ENCODE measurements at regions not wholly inside any gene's neighbourhood (a gene's known extent, or its start where the extent isn't known, plus 50 kb on each side); places are given as distances from the start of the nearest gene placed in this dataset.

DNA sequence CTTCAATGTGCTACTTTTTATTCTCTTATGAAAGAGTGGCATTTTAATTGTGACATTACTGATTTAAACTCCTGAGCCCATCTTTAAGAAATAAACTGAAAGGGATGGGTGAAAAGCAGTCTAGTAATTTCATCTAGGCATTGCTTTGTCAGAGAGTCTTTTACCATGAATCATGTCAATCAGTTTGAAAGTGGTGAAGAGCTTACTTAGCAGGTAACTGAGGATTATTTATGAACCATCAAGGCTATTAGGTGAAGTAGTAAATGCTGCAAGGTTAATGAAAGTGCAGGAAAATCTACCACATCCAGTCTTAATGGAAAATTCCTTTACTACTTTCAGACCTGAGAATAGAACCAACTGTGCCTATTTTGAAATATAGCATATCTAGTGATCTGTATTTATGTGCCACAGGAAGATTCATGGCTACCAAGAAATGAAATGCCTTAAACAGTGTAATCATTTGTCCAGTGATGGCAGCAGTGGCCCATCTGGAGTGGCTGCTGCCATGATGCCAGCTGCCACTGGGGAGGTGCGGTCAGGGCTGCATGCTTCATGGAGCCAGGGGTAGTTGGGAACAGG is 368.9 kb downstream of the SLITRK6 start:
- Histone ChIP-seq H3K4me1 (ENCODE audit: insufficient read depth) (no peaks in the 10 kb centered on the region), H3K36me3 (replicated peaks; ENCODE audit: insufficient read depth, low read depth) (no peaks in the 10 kb centered on the region), H4K20me1 (ENCODE audit: insufficient read depth, poor library complexity, severe bottlenecking) (no peaks in the 10 kb centered on the region), H2AFZ (no peak overlapping the region), H3K79me2 (no peaks in the 10 kb centered on the region), H3K27me3 (no peaks in the 10 kb centered on the region), H3K9me2 (replicated peaks; ENCODE audit: insufficient read depth) (no peaks in the 10 kb centered on the region), H3K4me3 (no peak overlapping the region), H3K4me2 (no peak overlapping the region), H3K9me3 (ENCODE audit: low read depth) (no peaks in the 10 kb centered on the region), H3K27ac (no peak overlapping the region)
- DNase-seq (ENCODE audit: low spot score): no peak
- WGBS (ENCODE audit: low lambda C conversion rate, missing lambda C conversion rate): 100% methylated on average over 1 of the region's 1 CpG
- TF ChIP-seq EZH2 (IDR thresholded peaks at IDR 0.05; ENCODE audit: borderline replicate concordance) (no peak), EZH2phosphoT487 (IDR thresholded peaks at IDR 0.05; ENCODE audit: low read depth, severe bottlenecking, unreplicated experiment) (no peak)
- TF ChIP-seq, protein P1, sequence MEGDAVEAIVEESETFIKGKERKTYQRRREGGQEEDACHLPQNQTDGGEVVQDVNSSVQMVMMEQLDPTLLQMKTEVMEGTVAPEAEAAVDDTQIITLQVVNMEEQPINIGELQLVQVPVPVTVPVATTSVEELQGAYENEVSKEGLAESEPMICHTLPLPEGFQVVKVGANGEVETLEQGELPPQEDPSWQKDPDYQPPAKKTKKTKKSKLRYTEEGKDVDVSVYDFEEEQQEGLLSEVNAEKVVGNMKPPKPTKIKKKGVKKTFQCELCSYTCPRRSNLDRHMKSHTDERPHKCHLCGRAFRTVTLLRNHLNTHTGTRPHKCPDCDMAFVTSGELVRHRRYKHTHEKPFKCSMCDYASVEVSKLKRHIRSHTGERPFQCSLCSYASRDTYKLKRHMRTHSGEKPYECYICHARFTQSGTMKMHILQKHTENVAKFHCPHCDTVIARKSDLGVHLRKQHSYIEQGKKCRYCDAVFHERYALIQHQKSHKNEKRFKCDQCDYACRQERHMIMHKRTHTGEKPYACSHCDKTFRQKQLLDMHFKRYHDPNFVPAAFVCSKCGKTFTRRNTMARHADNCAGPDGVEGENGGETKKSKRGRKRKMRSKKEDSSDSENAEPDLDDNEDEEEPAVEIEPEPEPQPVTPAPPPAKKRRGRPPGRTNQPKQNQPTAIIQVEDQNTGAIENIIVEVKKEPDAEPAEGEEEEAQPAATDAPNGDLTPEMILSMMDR (IDR thresholded peaks at IDR 0.05; ENCODE audit: poor library complexity): no peak

DNA sequence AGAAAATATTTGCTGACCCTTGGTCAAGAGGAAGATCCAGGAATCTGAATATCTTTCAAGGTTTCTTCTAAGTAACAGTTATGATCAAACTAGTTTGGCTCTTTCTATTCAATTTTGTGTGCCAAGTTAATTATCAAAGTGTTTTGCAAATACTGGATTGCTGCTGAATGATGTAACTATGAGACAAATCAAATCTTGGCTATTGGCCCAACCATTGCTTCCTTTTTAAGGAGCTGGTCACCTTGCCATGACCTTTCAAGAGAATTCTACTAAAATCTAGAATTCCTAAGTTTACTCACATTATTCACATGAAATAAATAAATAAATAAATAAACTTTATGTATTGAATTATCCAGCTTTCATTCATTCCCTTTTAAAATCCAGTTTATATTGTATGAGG is 371.8 kb downstream of the SLITRK6 start:
- Histone ChIP-seq H3K27ac (no peak overlapping the region), H3K4me2 (no peak overlapping the region), H3K9me3 (ENCODE audit: low read depth) (no peaks in the 10 kb centered on the region), H3K36me3 (replicated peaks; ENCODE audit: insufficient read depth, low read depth) (no peaks in the 10 kb centered on the region), H3K4me3 (no peak overlapping the region), H4K20me1 (ENCODE audit: insufficient read depth, poor library complexity, severe bottlenecking) (no peaks in the 10 kb centered on the region), H2AFZ (no peak overlapping the region), H3K79me2 (no peaks in the 10 kb centered on the region), H3K9me2 (replicated peaks; ENCODE audit: insufficient read depth) (no peaks in the 10 kb centered on the region), H3K4me1 (ENCODE audit: insufficient read depth) (no peaks in the 10 kb centered on the region), H3K27me3 (no peaks in the 10 kb centered on the region)
- no peak for DNase-seq (ENCODE audit: low spot score)
- no peak for TF ChIP-seq EZH2 (IDR thresholded peaks at IDR 0.05; ENCODE audit: borderline replicate concordance)
- TF ChIP-seq, protein P1 (IDR thresholded peaks at IDR 0.05; ENCODE audit: poor library complexity): no peak
- TF ChIP-seq EZH2phosphoT487 (IDR thresholded peaks at IDR 0.05; ENCODE audit: low read depth, severe bottlenecking, unreplicated experiment): no peak

DNA sequence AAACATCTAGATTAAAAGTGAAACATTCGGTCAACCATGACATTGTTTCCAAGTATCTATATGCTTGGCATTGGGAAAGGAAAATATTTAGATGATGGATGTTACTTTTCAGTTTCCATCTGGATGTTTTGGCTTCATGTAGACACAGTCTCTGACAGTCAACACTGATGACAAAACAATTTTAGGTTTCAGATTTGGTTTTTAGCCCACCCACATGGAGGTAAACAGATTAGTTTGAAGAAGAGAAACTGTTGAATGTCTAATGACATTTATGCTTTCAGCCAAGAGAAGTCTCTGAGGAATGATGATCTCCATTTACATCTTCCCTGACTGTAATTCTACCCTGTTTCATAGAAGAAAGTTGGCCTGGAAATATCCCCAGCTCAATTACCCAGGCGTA is 379.1 kb downstream of the SLITRK6 start:
- H3K27me3 ChIP-seq: no peaks in the 10 kb centered on the region
- DNase-seq (ENCODE audit: low spot score): no peak
- no peak overlapping the region for H2AFZ ChIP-seq

More for the DNA sequence above, 379.1 kb downstream of the SLITRK6 start:
- Histone ChIP-seq H4K20me1 (ENCODE audit: insufficient read depth, poor library complexity, severe bottlenecking) (no peaks in the 10 kb centered on the region), H3K4me1 (ENCODE audit: insufficient read depth) (no peaks in the 10 kb centered on the region), H3K9me2 (replicated peaks; ENCODE audit: insufficient read depth) (no peaks in the 10 kb centered on the region), H3K4me3 (no peak overlapping the region), H3K27ac (no peak overlapping the region), H3K9me3 (ENCODE audit: low read depth) (no peaks in the 10 kb centered on the region), H3K4me2 (no peak overlapping the region), H3K36me3 (replicated peaks; ENCODE audit: insufficient read depth, low read depth) (no peaks in the 10 kb centered on the region), H3K79me2 (no peaks in the 10 kb centered on the region)
- TF ChIP-seq EZH2 (IDR thresholded peaks at IDR 0.05; ENCODE audit: borderline replicate concordance) (no peak), EZH2phosphoT487 (IDR thresholded peaks at IDR 0.05; ENCODE audit: low read depth, severe bottlenecking, unreplicated experiment) (no peak)
- TF ChIP-seq, protein P1 (IDR thresholded peaks at IDR 0.05; ENCODE audit: poor library complexity): no peak
- WGBS (ENCODE audit: low lambda C conversion rate, missing lambda C conversion rate): 83% methylated on average over 2 of the region's 2 CpGs
